Left colon (tissue), 2 donors: ENCODE measurements at regions not wholly inside any gene's neighbourhood (a gene's known extent, or its start where the extent isn't known, plus 50 kb on each side); places are given as distances from the start of the nearest gene placed in this dataset.

ENCODE experiments used
- ATAC-seq: fragments of 200-7000 bp; cut with Tn5 transposase; one replicate; pipeline ENCODE4 v1.9.1; 2020; ENCODE audit warnings: mild to moderate bottlenecking, moderate library complexity
- DNase-seq, 2 donors: peaks; one replicate each; pipeline ENCODE4 v3.0.0-alpha.2; 2020
- intact Hi-C, 2 donors: fragments of 100-400 bp; cut with DNase I in 1 of 2; cut with micrococcal nuclease in 1 of 2; formaldehyde crosslinking; loops; one replicate each; pipeline versions ENCODE4 v1.11.2 to v1.14.0; 2022; cut with DNase I, micrococcal nuclease
- donor health status: DM: no; HTN: no; CAD: no.
- donor health status: DM: yes; HTN: yes; CAD: no.

GRCh38 chr16:7206469-7206868 is 126.2 kb upstream of the RBFOX1 start:
- intact Hi-C loops, result no loop called here

GRCh38 chr16:7200320-7200719 is 132.3 kb upstream of the RBFOX1 start:
- no peak for ATAC-seq
- intact Hi-C loops, result no loop called here
- DNase-seq, result no peak

More at GRCh38 chr16:7206469-7206868, 126.2 kb upstream of the RBFOX1 start:
- ATAC-seq, result no peak
- no peak for DNase-seq

DNA sequence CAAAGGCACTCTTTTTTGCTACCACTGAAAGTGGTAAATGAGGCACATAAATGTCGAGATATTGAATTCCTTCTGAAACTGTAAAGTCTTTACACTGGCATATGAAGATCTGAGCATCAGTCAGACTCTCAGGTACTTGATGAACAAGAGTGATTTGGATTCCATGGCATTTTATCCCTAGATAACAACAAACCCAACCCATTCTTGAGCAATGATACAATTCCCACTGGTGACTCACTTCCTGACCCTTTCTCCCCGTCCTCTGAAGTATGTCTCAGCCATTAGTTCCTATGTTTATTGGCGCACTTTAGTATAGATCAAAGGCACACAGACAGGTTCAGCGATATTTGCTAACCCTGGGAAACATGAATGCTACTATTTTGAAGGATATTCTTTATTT is 147.0 kb upstream of the RBFOX1 start:
- ATAC-seq (no peak), DNase-seq (no peak)
- intact Hi-C loops, result no loop called here

DNA sequence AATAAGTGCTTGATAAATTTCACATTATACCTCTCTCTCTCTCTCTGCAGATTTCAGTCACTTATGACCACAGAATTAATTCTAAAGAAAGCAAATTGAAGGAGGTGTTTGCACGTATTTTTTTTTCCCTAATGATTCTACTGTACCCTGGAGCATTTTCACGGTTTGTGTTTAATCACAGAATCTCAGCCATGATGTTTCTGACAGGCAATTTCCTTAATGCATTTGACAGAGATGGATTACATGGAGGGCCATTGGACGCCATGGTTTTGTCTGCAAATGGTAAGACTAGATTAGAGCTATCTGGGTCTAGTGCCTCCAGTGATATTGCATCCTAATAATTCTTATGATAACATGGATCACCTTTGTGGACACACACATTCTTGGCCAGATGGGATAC is 147.5 kb upstream of the RBFOX1 start:
- no peak for ATAC-seq
- intact Hi-C loops, result no loop called here
- no peak for DNase-seq

DNA sequence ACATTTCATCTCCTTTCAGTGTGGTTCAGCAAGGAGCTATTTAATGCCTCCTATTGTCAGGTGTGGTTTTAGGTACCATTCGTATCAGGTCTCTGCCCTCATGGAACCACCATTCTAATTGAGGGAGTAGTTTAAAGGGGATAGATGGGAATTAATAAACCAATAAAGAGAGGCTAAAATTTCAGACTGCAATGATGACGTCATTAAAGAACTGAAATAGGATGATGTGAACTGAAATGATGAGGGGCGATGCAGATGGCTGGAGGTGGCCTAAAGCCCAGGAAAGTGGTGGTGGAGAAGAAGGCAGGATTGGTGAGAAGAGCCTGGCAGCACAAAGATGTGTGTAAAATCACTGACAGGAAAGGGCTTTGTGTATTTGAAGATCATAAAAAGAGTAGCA is 148.9 kb upstream of the RBFOX1 start:
- intact Hi-C loops, result no loop called here
- DNase-seq, result no peak

GRCh38 chr16:7182510-7183109 is 150.0 kb upstream of the RBFOX1 start:
- ATAC-seq (no peak), DNase-seq (no peak)
- intact Hi-C loops, result no loop called here

More for the DNA sequence above, 148.9 kb upstream of the RBFOX1 start:
- no peak for ATAC-seq

GRCh38 chr16:7177875-7178274 is 154.8 kb upstream of the RBFOX1 start:
- ATAC-seq, result no peak
- no peak for DNase-seq
- intact Hi-C loops, result no loop called here

DNA sequence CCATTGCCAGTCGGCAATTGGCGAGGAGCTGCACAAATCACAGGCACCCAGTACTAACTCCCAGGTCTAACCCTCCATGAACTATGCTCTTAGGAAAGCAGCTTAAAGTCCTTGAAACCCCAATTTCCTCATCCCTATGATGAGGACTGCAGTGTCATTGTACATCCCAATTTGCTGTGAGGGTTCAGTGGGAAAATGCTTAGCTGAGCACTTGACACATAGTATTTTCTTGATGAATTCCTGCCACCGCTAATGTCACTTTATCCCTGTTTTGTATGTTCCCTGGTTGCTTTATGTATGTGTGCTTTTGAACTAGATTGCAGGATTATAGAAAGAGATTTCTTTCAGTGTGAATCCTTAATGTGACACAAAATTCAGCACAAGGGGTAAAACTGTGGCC is 161.5 kb upstream of the RBFOX1 start:
- ATAC-seq (no peak), DNase-seq (no peak)
- intact Hi-C loops, result no loop called here

DNA sequence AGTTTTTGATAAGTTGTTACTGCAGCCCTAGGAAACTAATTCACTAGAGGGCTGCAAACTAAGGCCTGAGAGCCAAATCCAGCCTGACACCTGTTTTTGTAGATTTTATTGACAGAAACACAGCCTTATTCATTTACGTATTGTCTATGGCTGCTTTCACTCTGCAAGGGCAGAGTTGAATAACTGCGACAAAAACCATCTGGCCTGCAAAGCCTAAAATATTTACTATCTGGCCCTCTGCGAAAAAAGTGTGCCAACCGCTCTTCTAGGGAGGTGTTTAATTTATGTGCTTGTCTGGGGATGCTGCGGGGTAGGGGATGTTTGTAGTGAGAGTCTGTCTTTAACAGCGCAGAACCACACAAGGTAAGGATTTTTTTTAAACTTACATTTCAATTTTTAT is 165.0 kb upstream of the RBFOX1 start:
- no peak for ATAC-seq
- intact Hi-C loops, result no loop called here
- no peak for DNase-seq

DNA sequence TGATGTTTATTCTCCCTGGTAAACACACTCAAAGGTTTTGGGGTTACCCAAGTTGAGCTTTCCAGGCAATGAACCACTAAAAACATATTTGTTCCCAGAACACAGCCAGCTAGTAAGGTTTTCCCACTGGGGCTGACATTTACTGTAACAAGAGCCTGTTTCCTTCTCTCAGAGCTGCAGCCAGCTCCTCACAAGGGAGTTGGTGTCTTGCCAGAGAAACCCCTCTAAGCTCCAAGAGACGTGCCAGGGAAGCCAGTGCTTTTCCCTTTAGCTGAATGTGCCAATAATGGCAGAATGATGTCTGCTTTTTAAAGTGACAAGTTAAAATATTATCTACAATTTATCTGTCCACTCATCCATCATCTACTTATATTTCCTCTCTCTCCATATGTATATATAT is 170.8 kb upstream of the RBFOX1 start:
- intact Hi-C loops, result no loop called here
- DNase-seq (no peak), ATAC-seq (no peak)

- no peak for DNase-seq
- intact Hi-C loops, result no loop called here
- peak; percentile 76 for ATAC-seq
These were observed 172.6 kb upstream of the RBFOX1 start for GRCh38 chr16:7160093-7160492.

- no peak for ATAC-seq
- intact Hi-C loops, result no loop called here
- DNase-seq, result no peak
These were observed 174.2 kb upstream of the RBFOX1 start for GRCh38 chr16:7158481-7158880.

DNA sequence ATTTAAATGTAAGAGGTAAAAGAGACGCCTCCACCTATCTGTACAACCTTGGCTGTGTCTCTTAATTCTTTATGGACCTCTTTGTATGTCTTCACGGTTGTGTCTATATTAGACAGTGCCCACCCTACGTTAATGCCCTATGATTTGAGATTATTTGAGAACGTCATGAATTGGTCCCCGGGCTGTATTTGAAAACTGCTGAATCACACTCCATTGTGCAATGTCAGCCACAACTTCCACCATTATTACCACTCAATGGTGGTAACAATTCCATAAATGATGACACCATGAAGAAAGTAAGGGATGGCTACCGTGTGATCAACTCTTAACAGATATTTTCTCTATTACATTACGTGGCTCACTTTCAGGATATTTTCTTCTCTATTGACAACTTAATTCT is 182.4 kb upstream of the RBFOX1 start:
- no peak for DNase-seq
- intact Hi-C loops, result no loop called here
- no peak for ATAC-seq

GRCh38 chr16:7148606-7149005 is 184.0 kb upstream of the RBFOX1 start:
- intact Hi-C loops, result no loop called here
- no peak for DNase-seq
- no peak for ATAC-seq

- intact Hi-C loops, result no loop called here
- ATAC-seq (no peak), DNase-seq (no peak)
These were observed 191.7 kb upstream of the RBFOX1 start for GRCh38 chr16:7140899-7141298.

- peak; percentile 59 for ATAC-seq
- intact Hi-C loops, result no loop called here
- DNase-seq, result no peak
These were observed 194.9 kb upstream of the RBFOX1 start for GRCh38 chr16:7137560-7138330.

- intact Hi-C loops, result no loop called here
- ATAC-seq (no peak), DNase-seq (no peak)
These were observed 200.2 kb upstream of the RBFOX1 start for GRCh38 chr16:7132465-7132864.

DNA sequence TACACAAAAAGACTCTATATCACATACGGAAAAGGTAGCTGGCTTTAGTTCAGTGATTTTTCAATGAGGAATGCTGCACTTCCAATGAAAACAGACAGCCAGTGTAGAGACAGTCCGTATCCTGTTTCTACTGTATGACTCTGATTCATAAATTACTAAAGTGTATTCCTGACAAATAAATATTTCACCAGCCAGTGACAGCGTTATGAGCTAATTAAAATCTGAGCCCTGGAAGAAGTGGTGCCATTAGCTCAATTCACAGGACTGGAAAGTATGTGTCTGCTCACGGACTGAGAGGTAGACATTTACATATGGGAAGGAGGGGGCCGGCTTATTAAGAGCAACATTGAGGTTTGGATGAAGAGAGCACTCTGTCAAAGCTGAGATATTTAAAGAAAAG is 207.9 kb upstream of the RBFOX1 start:
- intact Hi-C loops, result no loop called here
- DNase-seq (no peak), ATAC-seq (no peak)

DNA sequence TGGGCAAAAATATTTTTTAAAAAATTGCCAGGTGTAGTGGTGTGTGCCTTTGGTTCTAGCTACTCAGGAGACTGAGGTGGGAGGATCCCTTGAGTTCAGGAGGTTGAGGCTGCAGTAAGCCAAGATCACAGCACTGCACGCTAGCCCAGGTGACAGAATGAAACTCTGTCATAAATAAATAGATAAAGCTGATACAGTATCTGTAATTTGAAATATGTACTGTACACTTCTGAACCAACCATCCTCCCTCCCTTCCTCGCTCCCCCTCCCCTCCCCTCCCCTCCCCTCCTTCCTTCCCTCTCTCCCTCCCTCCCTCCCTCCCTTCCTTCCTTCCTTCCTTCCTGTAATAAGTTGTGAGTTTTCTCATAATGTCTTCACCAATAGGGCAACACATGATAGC is 208.4 kb upstream of the RBFOX1 start:
- DNase-seq (no peak), ATAC-seq (no peak)
- intact Hi-C loops, result no loop called here

GRCh38 chr16:7116734-7117133 is 215.9 kb upstream of the RBFOX1 start:
- ATAC-seq (no peak), DNase-seq (no peak)
- intact Hi-C loops, result no loop called here

DNA sequence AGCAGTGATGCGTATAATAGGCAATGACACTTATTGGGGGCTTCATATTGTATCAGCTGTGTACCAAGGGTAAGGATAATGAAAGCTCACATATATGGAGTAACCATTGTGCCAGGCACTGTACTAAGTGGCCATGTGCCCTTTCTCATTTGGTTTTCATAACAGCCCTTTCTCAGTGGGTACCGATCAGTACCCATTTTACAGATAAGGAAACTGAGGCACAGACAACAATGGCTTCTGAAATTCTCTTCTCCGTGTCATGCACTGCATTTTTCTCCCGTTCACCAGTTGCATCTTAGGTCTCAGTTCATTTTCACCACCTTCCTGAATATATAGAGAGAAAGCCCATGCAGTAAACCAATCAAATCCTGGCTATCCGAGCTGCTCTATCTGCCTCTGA is 216.7 kb upstream of the RBFOX1 start:
- intact Hi-C loops, result no loop called here
- no peak for ATAC-seq
- DNase-seq, result no peak
